ENCODE measurements at regions not wholly inside any gene's neighbourhood (a gene's known extent, or its start where the extent isn't known, plus 50 kb on each side); places are given as distances from the start of the nearest gene placed in this dataset.
"Not testable (repeated sequence)": the region's sequence is repeated elsewhere in the genome, so short reads cannot be mapped to it uniquely, and the experiment has no call there.

GRCh38 chr16:13829697-13830299, 90.2 kb upstream of the ERCC4 start:
- DNase-seq, result no peak

GRCh38 chr16:13833515-13833914, 86.4 kb upstream of the ERCC4 start:
- DNase-seq, result no peak

- no peak for DNase-seq
Observed at GRCh38 chr16:13835387-13835786, 84.6 kb upstream of the ERCC4 start.

- DNase-seq, result no peak
Observed at GRCh38 chr16:13835935-13836730, 83.8 kb upstream of the ERCC4 start.

GRCh38 chr16:13838401-13839190, 81.4 kb upstream of the ERCC4 start:
- DNase-seq, result no peak

GRCh38 chr16:13839577-13839976, 80.4 kb upstream of the ERCC4 start:
- no peak for DNase-seq

- no peak for DNase-seq
Observed at GRCh38 chr16:13845232-13845631, 74.7 kb upstream of the ERCC4 start.

GRCh38 chr16:13848795-13849194, 71.2 kb upstream of the ERCC4 start:
- no peak for DNase-seq

GRCh38 chr16:13850173-13850572, 69.8 kb upstream of the ERCC4 start:
- DNase-seq, result not testable (repeated sequence)

GRCh38 chr16:13852827-13853226, 67.1 kb upstream of the ERCC4 start:
- no peak for DNase-seq

- DNase-seq, result no peak
Observed at GRCh38 chr16:13856398-13856797, 63.6 kb upstream of the ERCC4 start.

GRCh38 chr16:13856811-13857511, 63.0 kb upstream of the ERCC4 start:
- DNase-seq, result no peak

- DNase-seq, result no peak
Observed at GRCh38 chr16:13858873-13859580, 60.9 kb upstream of the ERCC4 start.

- no peak for DNase-seq
Observed at GRCh38 chr16:13863075-13863765, 56.7 kb upstream of the ERCC4 start.

GRCh38 chr16:13864689-13865088, 55.3 kb upstream of the ERCC4 start:
- DNase-seq, result no peak

- no peak for DNase-seq
Observed at GRCh38 chr16:13866073-13866472, 53.9 kb upstream of the ERCC4 start.

All from NCI-H1436 treated with DMSO at 0.1 percent for 48 hours (cell line).